DOHH2 (cell line): ENCODE measurements at regions not wholly inside any gene's neighbourhood (a gene's known extent, or its start where the extent isn't known, plus 50 kb on each side); places are given as distances from the start of the nearest gene placed in this dataset.

Source experiments
- H3F3A ChIP-seq: fragments of 200-600 bp; sonication (generic), shearing (Covaris generic); 2 replicates; pipeline ENCODE4 v1.6.0; 2016; ENCODE audit warnings: antibody characterized with exemption, mild to moderate bottlenecking; ENCODE audit not compliant: control insufficient read depth, insufficient read depth
- H3K27ac ChIP-seq: fragments of 200-600 bp; sonication (generic); 2 replicates; pipeline ENCODE4 v1.5.1; 2014; ENCODE audit warnings: low read depth, mild to moderate bottlenecking, low read length, moderate library complexity
- H3K27me3 ChIP-seq: fragments of 200-600 bp; sonication (generic); 2 replicates; pipeline ENCODE4 v1.6.1; 2014; ENCODE audit warnings: mild to moderate bottlenecking, low read length, mixed read lengths; ENCODE audit not compliant: control insufficient read depth
- H3K36me3 ChIP-seq: fragments of 200-600 bp; sonication (generic); 2 replicates; pipeline ENCODE4 v1.6.1; 2014; ENCODE audit warnings: mild to moderate bottlenecking, low read length, moderate library complexity, mixed read lengths; ENCODE audit not compliant: control insufficient read depth
- H3K4me1 ChIP-seq: fragments of 200-600 bp; sonication (generic); 2 replicates; pipeline ENCODE4 v1.6.1; 2014; ENCODE audit warnings: mild to moderate bottlenecking, low read length, mixed read lengths; ENCODE audit not compliant: control insufficient read depth
- H3K4me2 ChIP-seq: fragments of 200-600 bp; sonication (generic); 2 replicates; pipeline ENCODE4 v1.6.0; 2014; ENCODE audit warnings: mild to moderate bottlenecking, low read length, moderate library complexity
- H3K4me3 ChIP-seq: fragments of 200-600 bp; sonication (generic); 2 replicates; pipeline ENCODE4 v1.5.1; 2014; ENCODE audit warnings: mild to moderate bottlenecking, low read length, mixed read lengths
- H3K79me2 ChIP-seq: fragments of 200-600 bp; sonication (generic); 2 replicates; pipeline ENCODE4 v1.6.1; 2014; ENCODE audit warnings: mild to moderate bottlenecking, low read length, mixed read lengths; ENCODE audit not compliant: control insufficient read depth
- H3K9me2 ChIP-seq: fragments of 200-600 bp; sonication (generic); replicated peaks from 2 replicates; pipeline ENCODE4 v1.6.1; 2014; ENCODE audit warnings: mild to moderate bottlenecking, low read length, mixed read lengths; ENCODE audit not compliant: control insufficient read depth
- H3K9me3 ChIP-seq: fragments of 200-600 bp; sonication (generic); 2 replicates; pipeline ENCODE4 v1.6.1; 2014; ENCODE audit warnings: antibody characterized with exemption, low read length, mixed read lengths; ENCODE audit not compliant: control insufficient read depth, insufficient read depth
- H4K20me1 ChIP-seq: fragments of 200-600 bp; sonication (generic); 2 replicates; pipeline ENCODE4 v1.6.0; 2014; ENCODE audit warnings: low read depth, mild to moderate bottlenecking, antibody characterized with exemption, low read length, moderate library complexity; ENCODE audit not compliant: control insufficient read depth, insufficient read depth
- EZH2phosphoT487 ChIP-seq: fragments of 200-600 bp; sonication (generic); IDR thresholded peaks from 2 replicates; pipeline ENCODE4 v1.6.1; 2017; ENCODE audit warnings: borderline replicate concordance, mild to moderate bottlenecking, antibody characterized with exemption, low read length, moderate library complexity, mixed read lengths
- TF ChIP-seq, protein P1 (sequence below): fragments of 200-600 bp; sonication (generic); IDR thresholded peaks from one replicate; pipeline ENCODE4 v1.5.1; 2014; ENCODE audit warnings: antibody characterized with exemption, mild to moderate bottlenecking, low read depth, low read length; ENCODE audit not compliant: poor library complexity, severe bottlenecking

DNA sequence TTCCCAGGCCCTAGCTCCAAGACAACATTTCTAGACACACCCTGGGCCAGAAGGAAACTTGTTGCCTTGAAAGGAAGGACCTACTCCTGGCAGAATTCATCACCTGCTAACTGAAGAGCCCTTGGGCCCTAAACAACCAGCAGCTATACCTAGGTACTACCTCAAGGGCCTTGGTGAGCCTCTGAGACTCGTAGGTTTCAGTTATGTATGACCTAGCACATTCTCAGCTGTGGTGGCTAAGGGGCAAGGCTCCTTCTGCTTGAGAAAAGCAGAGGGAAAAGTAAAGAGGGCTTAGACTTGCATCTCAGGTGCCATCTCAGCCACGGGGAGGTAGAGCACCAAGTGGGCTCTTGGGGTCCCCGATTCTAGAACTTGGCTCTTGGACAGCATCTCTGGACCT, 132.3 kb upstream of the NHSL1 start:
- no peaks in the 10 kb centered on the region for H4K20me1 ChIP-seq
- H3F3A ChIP-seq: no peaks in the 10 kb centered on the region
- H3K36me3 ChIP-seq: no peaks in the 10 kb centered on the region
- H3K4me3 ChIP-seq: no peak overlapping the region
- no peak overlapping the region for H3K27ac ChIP-seq
- no peaks in the 10 kb centered on the region for H3K79me2 ChIP-seq
- H3K27me3 ChIP-seq: no peaks in the 10 kb centered on the region
- no peak overlapping the region for H3K4me2 ChIP-seq
- TF ChIP-seq EZH2phosphoT487: no peak
- TF ChIP-seq, protein P1, sequence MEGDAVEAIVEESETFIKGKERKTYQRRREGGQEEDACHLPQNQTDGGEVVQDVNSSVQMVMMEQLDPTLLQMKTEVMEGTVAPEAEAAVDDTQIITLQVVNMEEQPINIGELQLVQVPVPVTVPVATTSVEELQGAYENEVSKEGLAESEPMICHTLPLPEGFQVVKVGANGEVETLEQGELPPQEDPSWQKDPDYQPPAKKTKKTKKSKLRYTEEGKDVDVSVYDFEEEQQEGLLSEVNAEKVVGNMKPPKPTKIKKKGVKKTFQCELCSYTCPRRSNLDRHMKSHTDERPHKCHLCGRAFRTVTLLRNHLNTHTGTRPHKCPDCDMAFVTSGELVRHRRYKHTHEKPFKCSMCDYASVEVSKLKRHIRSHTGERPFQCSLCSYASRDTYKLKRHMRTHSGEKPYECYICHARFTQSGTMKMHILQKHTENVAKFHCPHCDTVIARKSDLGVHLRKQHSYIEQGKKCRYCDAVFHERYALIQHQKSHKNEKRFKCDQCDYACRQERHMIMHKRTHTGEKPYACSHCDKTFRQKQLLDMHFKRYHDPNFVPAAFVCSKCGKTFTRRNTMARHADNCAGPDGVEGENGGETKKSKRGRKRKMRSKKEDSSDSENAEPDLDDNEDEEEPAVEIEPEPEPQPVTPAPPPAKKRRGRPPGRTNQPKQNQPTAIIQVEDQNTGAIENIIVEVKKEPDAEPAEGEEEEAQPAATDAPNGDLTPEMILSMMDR: no peak
- H3K4me1 ChIP-seq: no peaks in the 10 kb centered on the region
- H3K9me3 ChIP-seq: no peaks in the 10 kb centered on the region
- no peaks in the 10 kb centered on the region for H3K9me2 ChIP-seq

DNA sequence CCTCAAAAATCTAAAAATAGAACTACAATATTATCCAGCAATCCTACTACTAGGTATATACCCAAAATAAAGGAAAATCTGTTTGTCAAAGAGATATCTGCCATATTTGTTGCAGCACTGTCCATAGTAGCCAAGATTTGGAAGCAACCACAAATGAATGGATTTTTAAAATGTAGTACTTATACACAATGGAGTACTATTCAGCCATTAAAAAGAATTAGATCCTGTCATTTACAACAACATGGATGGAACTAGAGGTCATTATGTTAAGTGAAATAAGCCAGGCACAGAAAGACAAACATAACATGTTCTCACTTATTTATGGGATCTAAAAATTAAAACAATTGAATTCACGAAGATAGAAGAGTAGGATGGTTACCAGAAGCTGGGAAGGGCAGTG, 135.7 kb upstream of the CCDC28A start:
- Histone ChIP-seq H3K79me2 (no peaks in the 10 kb centered on the region), H3K9me2 (no peaks in the 10 kb centered on the region), H3K9me3 (no peaks in the 10 kb centered on the region), H3K27me3 (peaks cover 2% of the 10 kb centered on the region; the same call in 1 of the 2 replicates), H3F3A (no peaks in the 10 kb centered on the region), H3K4me3 (no peak overlapping the region), H3K27ac (no peak overlapping the region), H3K4me2 (no peak overlapping the region), H3K4me1 (no peaks in the 10 kb centered on the region), H3K36me3 (no peaks in the 10 kb centered on the region), H4K20me1 (no peaks in the 10 kb centered on the region)
- TF ChIP-seq, protein P1: no peak
- no peak for TF ChIP-seq EZH2phosphoT487

DNA sequence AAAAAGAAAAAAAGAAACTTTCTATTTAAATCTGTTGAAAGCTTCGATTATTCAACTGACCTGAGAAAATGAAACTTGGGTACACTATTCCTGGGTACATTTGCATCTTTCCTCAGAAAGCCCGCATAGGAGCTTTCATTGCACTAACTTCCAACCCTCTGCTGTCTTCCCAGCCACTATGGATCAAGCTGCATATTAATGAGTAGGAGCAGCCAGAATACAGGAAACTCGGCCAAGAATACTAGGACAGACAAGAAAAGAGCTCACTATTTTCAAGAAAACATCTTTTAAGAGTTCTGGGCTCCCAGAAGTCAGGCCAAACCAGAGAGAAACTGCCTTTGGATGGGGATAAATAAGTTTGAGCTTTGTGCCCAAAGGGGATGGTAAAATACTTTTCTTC, 135.0 kb upstream of the CCDC28A start:
- Histone ChIP-seq H3K4me3 (no peak overlapping the region), H3K4me2 (no peak overlapping the region), H3K9me2 (no peaks in the 10 kb centered on the region), H3K27ac (no peak overlapping the region), H3K27me3 (peaks cover 2% of the 10 kb centered on the region; the same call in 1 of the 2 replicates), H3K4me1 (no peaks in the 10 kb centered on the region), H4K20me1 (no peaks in the 10 kb centered on the region), H3K79me2 (no peaks in the 10 kb centered on the region), H3K36me3 (no peaks in the 10 kb centered on the region), H3F3A (no peaks in the 10 kb centered on the region), H3K9me3 (no peaks in the 10 kb centered on the region)
- TF ChIP-seq, protein P1: no peak

GRCh38 chr6:138640028-138640427, 133.5 kb upstream of the CCDC28A start:
- TF ChIP-seq EZH2phosphoT487: no peak
- TF ChIP-seq, protein P1: no peak
- H3K4me3 ChIP-seq: no peak overlapping the region
- H3K4me2 ChIP-seq: no peak overlapping the region
- H3K27me3 ChIP-seq: peaks cover 2% of the 10 kb centered on the region; the same call in 1 of the 2 replicates
- no peaks in the 10 kb centered on the region for H3K36me3 ChIP-seq
- no peak overlapping the region for H3K27ac ChIP-seq
- H3F3A ChIP-seq: no peaks in the 10 kb centered on the region
- H3K4me1 ChIP-seq: no peaks in the 10 kb centered on the region
- H3K79me2 ChIP-seq: no peaks in the 10 kb centered on the region
- H4K20me1 ChIP-seq: no peaks in the 10 kb centered on the region
- H3K9me3 ChIP-seq: no peaks in the 10 kb centered on the region
- H3K9me2 ChIP-seq: no peaks in the 10 kb centered on the region
